Stomach (tissue), 4 donors: ENCODE measurements at regions not wholly inside any gene's neighbourhood (a gene's known extent, or its start where the extent isn't known, plus 50 kb on each side); places are given as distances from the start of the nearest gene placed in this dataset.

Experiments used
- CTCF ChIP-seq, 7 experiments: fragments of 450-650 bp in 4 of 7; fragments of 200-600 bp in 3 of 7; sonication (generic) in 3 of 7; IDR thresholded peaks; one replicate each; pipeline ENCODE4 v1.5.1; 2016 to 2019; ENCODE audit warnings: antibody characterized with exemption in 7 of 7, control low read depth in 2 of 7, mild to moderate bottlenecking in 1 of 7
- EP300 ChIP-seq: sonication (generic); formaldehyde crosslinking; IDR thresholded peaks from one replicate; pipeline ENCODE4 v1.6.1; 2017; ENCODE audit warnings: antibody characterized with exemption
- POLR2A ChIP-seq, 4 donors: fragments of 450-650 bp; IDR thresholded peaks; one replicate each; pipeline ENCODE4 v1.6.1; 2016; ENCODE audit warnings: antibody characterized with exemption in 4 of 4, control low read depth in 2 of 4, mild to moderate bottlenecking in 1 of 4, moderate library complexity in 1 of 4
- POLR2AphosphoS5 ChIP-seq, 3 donors: sonication (generic); formaldehyde crosslinking; IDR thresholded peaks; one replicate each; pipeline ENCODE4 v1.6.1; 2016; ENCODE audit warnings: antibody characterized with exemption in 3 of 3

DNA sequence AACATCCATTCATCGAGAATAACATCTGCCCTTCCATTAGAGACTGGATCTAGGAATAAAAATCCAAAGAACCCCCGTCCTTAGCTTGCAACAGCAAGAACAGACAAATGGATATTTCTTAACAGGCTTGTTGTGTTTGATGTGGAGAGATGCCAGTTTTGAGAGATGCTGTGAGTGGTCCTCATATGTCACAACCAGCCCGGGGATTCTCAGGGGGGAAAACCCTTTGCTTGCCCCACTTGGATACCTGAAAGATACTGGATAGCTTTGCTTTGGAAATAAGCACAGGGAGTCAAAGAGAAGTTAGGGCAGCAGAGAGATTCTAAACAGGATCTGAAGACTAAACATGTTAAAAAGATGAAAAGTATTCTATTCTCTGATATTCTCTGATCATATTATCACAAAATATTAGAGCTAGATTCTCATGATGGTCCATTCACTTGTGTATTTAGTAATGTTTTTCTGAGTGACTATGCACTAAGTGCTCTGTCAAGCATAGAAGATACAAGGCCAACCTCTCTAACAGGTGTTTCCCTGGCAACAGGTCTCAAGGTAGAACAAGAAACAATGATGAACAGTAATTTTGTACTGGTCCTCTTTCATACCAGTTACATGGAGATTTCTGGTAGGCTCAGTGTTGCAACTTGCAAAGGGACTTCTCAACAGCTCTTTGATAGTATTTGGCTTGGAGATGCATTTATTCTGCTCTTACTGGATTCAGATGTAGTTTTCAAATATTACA lies 348.2 kb downstream of the MYCN start:
- TF ChIP-seq CTCF (IDR thresholded peaks at IDR 0.05) (no peak), POLR2AphosphoS5 (IDR thresholded peaks at IDR 0.05) (no peak), EP300 (no peak), POLR2A (IDR thresholded peaks at IDR 0.05) (no peak)
